Hepatocyte (in vitro differentiated cells): ENCODE measurements at regions not wholly inside any gene's neighbourhood (a gene's known extent, or its start where the extent isn't known, plus 50 kb on each side); places are given as distances from the start of the nearest gene placed in this dataset.

Experiments used
- DNase-seq: peaks from one replicate; pipeline ENCODE4 v3.0.0-alpha.2; 2016; ENCODE audit warnings: low spot score
- H2AFZ ChIP-seq: fragments of 200-600 bp; sonication (generic); 2 replicates; pipeline ENCODE4 v1.6.0; 2016; ENCODE audit warnings: antibody characterized with exemption, mild to moderate bottlenecking
- H3K27ac ChIP-seq: fragments of 200-600 bp; sonication (generic); 2 replicates; pipeline ENCODE4 v1.5.1; 2016; ENCODE audit warnings: mild to moderate bottlenecking
- H3K27me3 ChIP-seq: fragments of 200-600 bp; sonication (generic); 2 replicates; pipeline ENCODE4 v1.6.1; 2016
- H3K36me3 ChIP-seq: fragments of 200-600 bp; sonication (generic); replicated peaks from 2 replicates; pipeline ENCODE4 v1.5.1; 2016; ENCODE audit warnings: low read depth; ENCODE audit not compliant: insufficient read depth
- H3K4me1 ChIP-seq: fragments of 200-600 bp; sonication (generic); 2 replicates; pipeline ENCODE4 v1.5.1; 2016; ENCODE audit warnings: mild to moderate bottlenecking, moderate library complexity; ENCODE audit not compliant: insufficient read depth
- H3K4me2 ChIP-seq: fragments of 200-600 bp; sonication (generic); 2 replicates; pipeline ENCODE4 v1.6.0; 2016
- H3K4me3 ChIP-seq: fragments of 200-600 bp; sonication (generic); 2 replicates; pipeline ENCODE4 v1.5.1; 2016; ENCODE audit warnings: mild to moderate bottlenecking
- H3K79me2 ChIP-seq: fragments of 200-600 bp; sonication (generic); 2 replicates; pipeline ENCODE4 v1.6.0; 2017; ENCODE audit warnings: mild to moderate bottlenecking
- H3K9me2 ChIP-seq: fragments of 200-600 bp; sonication (generic); replicated peaks from 2 replicates; pipeline ENCODE4 v1.6.0; 2017; ENCODE audit warnings: mild to moderate bottlenecking; ENCODE audit not compliant: insufficient read depth
- H3K9me3 ChIP-seq: fragments of 200-600 bp; sonication (generic); 2 replicates; pipeline ENCODE4 v1.5.1; 2016; ENCODE audit warnings: low read depth, mild to moderate bottlenecking
- H4K20me1 ChIP-seq: fragments of 200-600 bp; sonication (generic); 2 replicates; pipeline ENCODE4 v1.6.0; 2016; ENCODE audit warnings: mild to moderate bottlenecking; ENCODE audit not compliant: insufficient read depth, poor library complexity, severe bottlenecking
- CTCF ChIP-seq: fragments of 200-600 bp; sonication (generic); IDR thresholded peaks from 2 replicates; pipeline ENCODE4 v1.5.1; 2016; ENCODE audit warnings: antibody characterized with exemption, mild to moderate bottlenecking; ENCODE audit not compliant: poor library complexity
- EZH2 ChIP-seq: fragments of 200-600 bp; sonication (generic); IDR thresholded peaks from 2 replicates; pipeline ENCODE4 v1.6.1; 2016; ENCODE audit warnings: antibody characterized with exemption, mild to moderate bottlenecking, borderline replicate concordance
- EZH2phosphoT487 ChIP-seq: fragments of 200-600 bp; sonication (generic); IDR thresholded peaks from one replicate; pipeline ENCODE4 v1.6.1; 2018; ENCODE audit warnings: antibody characterized with exemption, mild to moderate bottlenecking, low read depth, moderate library complexity; ENCODE audit not compliant: unreplicated experiment, severe bottlenecking
- whole genome bisulfite sequencing: methylation state at CpG from one replicate; pipeline ENCODE4 v1.1.6; 2016; ENCODE audit warnings: low lambda C conversion rate; ENCODE audit errors: missing lambda C conversion rate; 5-methylcytosine and 5-hydroxymethylcytosine counted together

- H2AFZ ChIP-seq, result no peak overlapping the region
- H3K9me2 ChIP-seq, result no peaks in the 10 kb centered on the region
- WGBS, result 56% methylated on average over 3 of the region's 3 CpGs
- no peak overlapping the region for H3K4me2 ChIP-seq
- no peak for DNase-seq
- no peaks in the 10 kb centered on the region for H3K79me2 ChIP-seq
- no peak overlapping the region for H3K4me3 ChIP-seq
- TF ChIP-seq EZH2 (no peak), CTCF (no peak), EZH2phosphoT487 (no peak)
- H4K20me1 ChIP-seq, result no peaks in the 10 kb centered on the region
- H3K27me3 ChIP-seq, result no peaks in the 10 kb centered on the region
- H3K27ac ChIP-seq, result no peak overlapping the region
- H3K36me3 ChIP-seq, result no peaks in the 10 kb centered on the region
- H3K9me3 ChIP-seq, result no peaks in the 10 kb centered on the region
- no peaks in the 10 kb centered on the region for H3K4me1 ChIP-seq
Measured at GRCh38 chr3:78483090-78483489, 1284.7 kb downstream of the ROBO1 start.

- H3K9me3 ChIP-seq, result no peaks in the 10 kb centered on the region
- no peaks in the 10 kb centered on the region for H3K27me3 ChIP-seq
- H3K4me3 ChIP-seq, result no peak overlapping the region
- DNase-seq, result no peak
- H3K4me1 ChIP-seq, result no peaks in the 10 kb centered on the region
- H3K36me3 ChIP-seq, result no peaks in the 10 kb centered on the region
- TF ChIP-seq EZH2phosphoT487 (no peak), CTCF (no peak), EZH2 (no peak)
- H3K79me2 ChIP-seq, result no peaks in the 10 kb centered on the region
- 83% methylated on average over 3 of the region's 3 CpGs for WGBS
- no peak overlapping the region for H2AFZ ChIP-seq
- H4K20me1 ChIP-seq, result no peaks in the 10 kb centered on the region
- no peak overlapping the region for H3K4me2 ChIP-seq
- no peaks in the 10 kb centered on the region for H3K9me2 ChIP-seq
- no peak overlapping the region for H3K27ac ChIP-seq
Measured at GRCh38 chr3:78494851-78495250, 1272.9 kb downstream of the ROBO1 start.

GRCh38 chr3:78495301-78495700 lies 1272.5 kb downstream of the ROBO1 start:
- Histone ChIP-seq H3K4me3 (no peak overlapping the region), H3K27ac (no peak overlapping the region), H3K9me2 (no peaks in the 10 kb centered on the region), H3K27me3 (no peaks in the 10 kb centered on the region), H3K79me2 (no peaks in the 10 kb centered on the region), H3K4me1 (no peaks in the 10 kb centered on the region), H2AFZ (no peak overlapping the region), H4K20me1 (no peaks in the 10 kb centered on the region), H3K36me3 (no peaks in the 10 kb centered on the region), H3K4me2 (no peak overlapping the region), H3K9me3 (no peaks in the 10 kb centered on the region)
- no peak for DNase-seq
- WGBS, result 48% methylated on average over 1 of the region's 1 CpG
- no peak for TF ChIP-seq EZH2phosphoT487

GRCh38 chr3:78496501-78496900 lies 1271.3 kb downstream of the ROBO1 start:
- H3K27me3 ChIP-seq, result no peaks in the 10 kb centered on the region
- no peak for DNase-seq
- WGBS, result 82% methylated on average over 5 of the region's 5 CpGs
- no peak for TF ChIP-seq EZH2
- TF ChIP-seq EZH2phosphoT487, result no peak
- no peaks in the 10 kb centered on the region for H3K4me1 ChIP-seq
- H3K36me3 ChIP-seq, result no peaks in the 10 kb centered on the region
- no peak overlapping the region for H2AFZ ChIP-seq
- H3K4me3 ChIP-seq, result no peak overlapping the region
- no peak overlapping the region for H3K4me2 ChIP-seq
- no peaks in the 10 kb centered on the region for H4K20me1 ChIP-seq
- H3K9me2 ChIP-seq, result no peaks in the 10 kb centered on the region
- no peaks in the 10 kb centered on the region for H3K9me3 ChIP-seq
- H3K79me2 ChIP-seq, result no peaks in the 10 kb centered on the region
- H3K27ac ChIP-seq, result no peak overlapping the region
